SHP77 (cell line): ENCODE measurements at regions not wholly inside any gene's neighbourhood (a gene's known extent, or its start where the extent isn't known, plus 50 kb on each side); places are given as distances from the start of the nearest gene placed in this dataset.

Source experiments
- DNase-seq, 2 experiments: peaks; one replicate each; lab custom pipeline; 2025; lab: John Stamatoyannopoulos, UW

GRCh38 chr10:44619975-44620374 lies 235.1 kb upstream of the CXCL12 start:
- DNase-seq: no peak

DNA sequence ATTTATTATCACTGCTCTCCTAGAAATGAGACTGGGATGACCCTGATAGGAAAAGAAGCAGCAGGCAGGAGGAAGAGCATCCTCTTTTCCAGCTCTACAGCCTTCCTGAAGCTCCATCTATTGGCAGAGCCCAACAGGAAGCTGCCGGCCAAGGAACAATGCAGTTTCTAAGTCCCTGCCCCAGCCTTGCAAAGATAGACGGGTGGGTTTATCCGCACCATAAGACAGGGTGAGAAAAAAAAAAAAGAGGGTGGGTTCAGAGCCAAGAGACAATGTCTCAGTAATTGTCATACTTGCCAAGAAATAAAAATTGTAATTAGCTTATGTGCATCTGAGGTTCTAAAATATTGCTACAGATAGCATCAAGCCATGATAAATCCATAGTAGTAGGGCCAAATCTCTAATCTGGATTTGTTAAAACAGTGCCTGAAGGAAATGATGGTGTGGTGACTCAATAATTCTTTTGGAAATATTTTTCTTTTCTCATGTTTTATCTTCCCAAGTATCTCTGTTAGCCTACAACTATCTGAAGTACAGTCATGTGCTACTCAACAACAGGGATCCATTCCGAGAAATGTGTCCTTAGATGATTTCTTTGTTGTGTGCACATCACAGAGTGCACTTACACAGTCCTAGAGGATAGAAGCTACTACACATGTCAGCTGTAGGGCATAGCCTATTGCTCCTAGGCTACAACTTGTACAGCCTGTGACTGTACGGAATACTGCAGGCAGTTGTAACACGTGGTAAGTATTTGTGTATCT lies 242.9 kb upstream of the CXCL12 start:
- no peak for DNase-seq

- DNase-seq: no peak
Measured at GRCh38 chr10:44628921-44629320, 244.0 kb upstream of the CXCL12 start.

DNA sequence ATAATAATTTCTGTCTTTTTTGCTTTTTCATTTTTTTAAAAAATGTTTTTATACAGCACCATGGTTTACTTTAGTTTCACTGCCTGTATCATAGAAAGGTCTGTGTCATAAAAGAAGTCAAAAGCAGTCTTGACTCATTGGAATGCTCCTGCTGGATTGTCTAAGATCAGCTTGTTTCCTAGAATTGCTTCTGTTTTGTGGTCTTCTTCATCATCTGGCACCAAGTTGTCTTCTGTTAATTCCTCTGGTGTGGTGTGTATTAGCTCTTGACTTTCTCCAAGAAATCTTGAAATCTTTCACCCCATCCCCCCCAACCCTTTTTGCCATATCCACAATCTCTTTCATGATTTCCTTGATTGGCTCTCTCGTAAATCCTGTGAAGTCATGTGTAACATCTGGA lies 250.3 kb upstream of the CXCL12 start:
- DNase-seq: no peak

- DNase-seq: no peak
Measured at GRCh38 chr10:44636625-44637024, 251.7 kb upstream of the CXCL12 start.

GRCh38 chr10:44640429-44640828 lies 255.5 kb upstream of the CXCL12 start:
- peak in 1 of 2 experiments; percentile 16 for DNase-seq

DNA sequence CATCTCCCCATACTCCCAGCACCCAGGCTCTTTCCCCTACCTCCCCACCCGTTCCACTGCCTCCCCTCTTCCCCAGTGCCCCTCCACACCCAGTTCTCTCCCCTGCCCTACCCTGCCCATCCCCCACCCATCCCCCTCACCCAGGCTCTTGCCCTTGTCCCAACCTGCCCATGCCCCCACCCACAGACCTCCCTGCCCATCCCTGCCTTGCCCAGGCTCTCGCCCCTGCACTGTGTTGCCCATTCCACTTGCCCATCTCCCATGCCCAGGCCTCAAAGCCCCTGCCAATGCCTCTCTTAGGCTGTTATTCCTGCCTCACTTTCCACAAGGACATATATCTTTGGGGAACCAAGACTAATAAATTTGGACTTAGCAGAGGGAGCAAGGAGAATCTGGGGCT lies 262.6 kb upstream of the CXCL12 start:
- DNase-seq: no peak

- no peak for DNase-seq
Measured at GRCh38 chr10:44647877-44648542, 263.1 kb upstream of the CXCL12 start.

GRCh38 chr10:44650691-44651661 lies 260.2 kb upstream of the TMEM72 start:
- DNase-seq: no peak

GRCh38 chr10:44651834-44652233 lies 259.3 kb upstream of the TMEM72 start:
- no peak for DNase-seq

DNA sequence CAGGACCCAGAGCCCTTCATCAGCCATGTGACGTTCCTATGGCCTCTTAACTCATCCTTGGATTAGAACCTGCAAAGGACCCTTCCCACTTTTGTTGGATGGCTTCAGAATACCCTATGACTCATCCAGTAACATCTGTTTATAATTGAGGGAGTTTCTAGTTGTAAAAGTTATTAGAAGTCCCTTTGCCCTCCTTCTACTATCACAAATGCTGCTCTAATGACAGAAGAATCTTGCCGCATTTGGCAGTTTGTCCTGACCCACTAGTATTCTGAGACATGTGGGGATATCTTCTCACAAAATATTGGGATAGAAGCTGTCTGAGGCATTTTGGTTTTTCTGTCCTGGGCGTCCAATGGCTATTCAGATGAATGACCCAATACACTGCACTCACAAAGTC lies 251.8 kb upstream of the TMEM72 start:
- no peak for DNase-seq

DNA sequence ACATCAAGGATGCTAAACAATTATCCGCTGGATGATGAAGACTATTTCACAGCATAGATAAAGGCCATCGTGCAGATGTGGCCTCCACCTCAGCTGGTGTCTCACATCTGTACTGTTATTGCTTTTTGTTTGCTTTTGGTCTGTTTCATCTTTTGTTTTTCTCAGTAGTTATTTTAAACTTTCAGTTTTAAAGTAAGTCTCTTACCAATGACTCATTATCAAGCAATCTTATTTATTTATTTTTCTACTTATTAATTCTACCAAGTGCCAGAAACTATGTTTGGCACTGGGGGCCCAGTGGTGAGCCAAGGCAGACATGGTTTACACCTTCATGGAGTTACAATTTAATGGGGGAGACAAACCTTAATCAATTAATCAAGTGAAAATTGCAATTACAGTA lies 250.9 kb upstream of the TMEM72 start:
- DNase-seq: no peak

DNA sequence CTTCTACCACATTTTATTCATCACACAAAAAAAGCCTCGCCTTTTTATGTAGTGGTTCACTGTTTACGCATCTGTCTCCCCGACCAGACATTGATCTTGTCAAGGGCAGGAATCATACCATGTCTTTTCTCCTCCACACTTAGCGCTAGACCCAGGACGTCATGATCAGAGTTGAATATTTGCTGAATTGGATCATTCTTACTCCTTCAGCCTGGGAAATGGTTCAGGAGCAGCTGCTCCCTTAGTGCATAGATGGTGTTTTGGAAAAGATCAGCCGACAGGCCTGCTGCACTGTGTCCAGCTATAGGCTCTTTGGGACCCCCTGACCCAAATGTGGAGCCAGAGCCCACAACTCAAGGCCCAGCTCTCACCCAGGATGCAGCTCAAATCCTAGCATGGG lies 249.1 kb upstream of the TMEM72 start:
- no peak for DNase-seq

DNA sequence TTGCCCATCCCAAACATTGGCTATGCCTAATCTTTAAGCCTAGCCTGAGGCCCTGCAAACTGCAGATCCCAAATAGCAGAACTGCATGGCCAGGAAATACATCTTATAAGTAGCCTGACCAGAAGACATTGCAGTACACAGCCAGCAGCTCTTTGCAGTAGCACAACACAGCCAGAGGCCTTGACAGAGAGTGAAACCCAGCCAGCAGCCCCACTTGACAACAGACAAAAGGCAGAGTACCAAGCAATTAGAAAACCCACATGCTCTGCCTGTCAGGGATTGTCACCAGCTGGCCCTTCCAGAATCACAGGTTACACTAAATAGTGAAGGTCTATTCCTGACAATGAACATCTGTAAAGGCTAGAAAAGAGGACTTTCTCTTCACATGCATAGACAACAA lies 242.8 kb upstream of the TMEM72 start:
- no peak for DNase-seq

DNA sequence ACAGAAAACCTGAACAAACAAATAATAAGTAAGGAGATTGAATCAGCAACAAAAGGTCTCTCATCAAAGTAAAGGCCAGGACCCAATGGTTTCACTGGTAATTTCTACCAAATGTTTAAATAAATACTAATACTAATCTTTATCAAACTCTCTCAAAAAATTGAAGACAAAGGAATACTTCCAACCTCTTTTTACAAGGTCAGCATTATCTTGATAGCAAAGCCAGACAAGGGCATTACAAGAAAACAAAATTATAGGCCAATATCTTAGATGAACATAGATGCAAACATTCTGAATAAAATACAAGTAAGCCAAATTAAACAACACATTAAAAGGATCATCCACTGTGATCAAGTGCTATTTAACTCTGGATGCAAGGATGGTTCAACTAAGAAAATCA lies 239.8 kb upstream of the TMEM72 start:
- no peak for DNase-seq

DNA sequence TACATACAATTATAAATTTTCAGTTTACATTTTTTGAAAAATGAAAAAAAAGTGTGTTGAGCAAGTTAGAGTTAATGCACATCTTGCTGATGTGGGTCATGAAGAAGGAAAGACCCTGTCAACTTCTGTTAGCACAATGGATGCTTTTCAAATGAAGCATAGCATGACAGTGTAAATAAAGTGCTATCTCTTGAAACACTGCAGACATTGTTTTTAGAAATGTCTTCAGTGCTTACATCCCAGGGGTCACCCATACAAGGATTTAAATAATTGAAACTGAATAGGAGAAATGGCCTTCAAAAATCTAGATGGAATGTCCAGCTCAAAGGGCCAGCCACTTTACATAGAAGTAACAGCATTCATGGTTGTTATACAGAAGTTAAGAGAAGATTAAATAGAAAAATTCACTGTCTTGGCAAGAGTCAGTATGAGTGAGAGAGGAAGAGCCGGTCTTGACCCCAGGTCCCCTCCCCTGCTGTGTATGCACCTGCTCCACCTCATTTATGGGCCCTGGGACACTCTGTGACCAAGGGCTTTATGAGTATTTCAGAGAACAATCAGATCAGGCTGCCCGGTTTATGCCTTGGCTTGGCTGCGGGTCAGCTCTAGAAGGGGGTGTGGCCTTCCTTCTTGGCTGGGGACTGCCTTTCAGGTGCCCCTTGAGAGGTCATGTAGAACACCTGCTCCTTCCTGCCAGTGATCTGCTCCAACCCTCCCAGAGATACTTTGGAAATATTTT lies 237.7 kb upstream of the TMEM72 start:
- DNase-seq: no peak

DNA sequence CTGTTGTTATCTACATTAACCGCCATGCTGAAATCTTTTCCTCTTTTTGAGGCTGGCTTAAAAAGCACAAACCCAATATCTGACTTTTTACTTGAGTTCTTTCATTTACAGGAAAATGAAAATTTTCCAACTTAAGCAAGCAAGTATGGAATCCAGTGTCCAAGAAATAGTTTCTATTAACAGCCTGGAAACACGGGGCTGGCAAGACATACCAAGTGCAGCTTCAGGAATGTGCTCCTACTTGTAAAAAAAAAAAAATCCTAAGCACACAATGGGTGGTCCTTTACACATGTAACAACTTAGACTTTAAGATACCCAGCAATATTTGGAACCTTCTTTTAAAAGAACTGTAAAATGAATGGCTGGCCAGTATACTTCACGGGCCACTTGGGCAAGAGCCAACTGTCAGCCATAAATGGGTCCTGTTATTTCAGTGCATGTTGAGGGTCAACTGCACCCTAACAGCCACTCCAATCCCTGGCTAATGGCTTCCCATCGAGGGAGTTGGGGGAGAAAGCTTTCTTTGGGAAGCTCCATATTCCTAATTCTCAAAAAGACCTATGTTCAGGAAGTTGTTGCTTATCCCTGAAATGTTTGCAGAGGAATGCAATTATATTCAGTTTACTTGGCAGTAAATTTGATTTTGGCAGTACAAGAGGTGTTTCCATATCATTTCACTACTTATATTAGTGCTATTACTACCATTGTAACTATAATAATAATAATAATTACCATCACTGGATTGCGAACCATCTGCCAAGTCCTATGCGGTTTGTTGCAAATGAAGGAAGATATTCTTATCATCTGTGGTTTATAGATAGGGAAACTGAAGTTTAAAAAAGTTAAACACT lies 236.4 kb upstream of the TMEM72 start:
- no peak for DNase-seq

- no peak for DNase-seq
Measured at GRCh38 chr10:44675387-44675874, 235.7 kb upstream of the TMEM72 start.

GRCh38 chr10:44680764-44681163 lies 230.4 kb upstream of the TMEM72 start:
- DNase-seq: no peak

GRCh38 chr10:44682507-44682906 lies 228.6 kb upstream of the TMEM72 start:
- DNase-seq: no peak

- no peak for DNase-seq
Measured at GRCh38 chr10:44684661-44685060, 226.5 kb upstream of the TMEM72 start.
